Adrenal gland (tissue), 9 donors: ENCODE measurements at regions not wholly inside any gene's neighbourhood (a gene's known extent, or its start where the extent isn't known, plus 50 kb on each side); places are given as distances from the start of the nearest gene placed in this dataset.

Experiments used
- DNase-seq, 7 donors: peaks; one replicate each; pipeline ENCODE4 v3.0.0-alpha.2; 2019 to 2020
- H3K27ac ChIP-seq, 5 donors: fragments of 200-600 bp; sonication (generic) in 4 of 5; 1 replicate in 3 of 5; 2 replicates in 2 of 5; pipeline versions ENCODE4 v1.5.1 to v1.8.0; 2016 to 2020; ENCODE audit warnings: mild to moderate bottlenecking in 1 of 5
- H3K27me3 ChIP-seq: fragments of 200-600 bp; 2 replicates; pipeline ENCODE4 v1.8.0; 2021
- H3K36me3 ChIP-seq, 2 donors: fragments of 200-600 bp; replicated peaks in 1 of 2; 1 replicate in 1 of 2; 2 replicates in 1 of 2; pipeline versions ENCODE4 v1.5.1 to v1.8.0; 2018 to 2022
- H3K4me1 ChIP-seq, 2 donors: fragments of 200-600 bp; replicated peaks in 1 of 2; 1 replicate in 1 of 2; 2 replicates in 1 of 2; pipeline versions ENCODE4 v1.5.1 to v1.8.0; 2018 to 2021
- H3K4me3 ChIP-seq, 4 donors: fragments of 200-600 bp; sonication (generic) in 3 of 4; one replicate each; pipeline ENCODE4 v1.5.1; 2016 to 2018
- H3K9me3 ChIP-seq, 3 donors: fragments of 200-600 bp; sonication (generic) in 1 of 3; replicated peaks in 1 of 3; 1 replicate in 2 of 3; 2 replicates in 1 of 3; pipeline versions ENCODE4 v1.5.1 to v1.8.0; 2016 to 2021
- CTCF ChIP-seq, 6 experiments: fragments of 450-650 bp in 4 of 6; fragments of 200-600 bp in 2 of 6; sonication (generic) in 1 of 6; IDR thresholded peaks; 1 replicate in 5 of 6; 2 replicates in 1 of 6; pipeline versions ENCODE4 v1.5.1 to v1.8.0; 2016 to 2021; ENCODE audit warnings: antibody characterized with exemption in 6 of 6, mild to moderate bottlenecking in 2 of 6, moderate library complexity in 1 of 6
- POLR2A ChIP-seq, 2 donors: fragments of 450-650 bp; IDR thresholded peaks; one replicate each; pipeline ENCODE4 v1.6.1; 2017; ENCODE audit warnings: antibody characterized with exemption in 2 of 2, mild to moderate bottlenecking in 2 of 2, moderate library complexity in 1 of 2
- WGBS, 4 donors: extraction: QIAGEN DNeasy Blood & Tissue Kit in 2 of 4; methylation state at CpG; one replicate each; pipeline versions ENCODE4 v1.1.5 to v1.1.7; 2013 to 2017; 5-methylcytosine and 5-hydroxymethylcytosine counted together
- intact Hi-C, 2 donors: fragments of 100-400 bp; cut with DNase I; formaldehyde crosslinking; loops; one replicate each; pipeline versions ENCODE4 v1.14.1 to v1.15.0; 2022 to 2023
- donor health status: healthy with polysubstance abuse.
- donor health status: Bipolar disorder and iron deficiency.
- donor health status: DM: yes; HTN: yes; CAD: no.
- donor health status: DM: no; HTN: no; CAD: no.
- donor health status: DM: no; HTN: no; CAD: no.

GRCh38 chr7:15838265-15838664, 151.8 kb upstream of the MEOX2 start:
- no peak overlapping the region for H3K4me3 ChIP-seq
- H3K27ac ChIP-seq = no peak overlapping the region
- DNase-seq = no peak
- no peaks in the 10 kb centered on the region for H3K4me1 ChIP-seq
- TF ChIP-seq CTCF (IDR thresholded peaks at IDR 0.05) (no peak), POLR2A (IDR thresholded peaks at IDR 0.05) (no peak)
- no peaks in the 10 kb centered on the region for H3K27me3 ChIP-seq
- intact Hi-C loops = loop anchor here in 1 of 2 donors (10.0 kb wide), 1 partner anchor 93 kb away; no protein-coding TSS in a partner anchor
- H3K9me3 ChIP-seq = no peaks in the 10 kb centered on the region
- no peaks in the 10 kb centered on the region for H3K36me3 ChIP-seq
- 84 to 96% (median 88%) methylated on average over 2 of the region's 2 CpGs for WGBS, 4 donors

- H3K27me3 ChIP-seq = no peaks in the 10 kb centered on the region
- no peak for DNase-seq
- 67 to 77% (median 75%) methylated on average over 5 of the region's 5 CpGs for WGBS, 4 donors
- TF ChIP-seq POLR2A (IDR thresholded peaks at IDR 0.05) = no peak
- no peak overlapping the region for H3K4me3 ChIP-seq
- no peaks in the 10 kb centered on the region for H3K4me1 ChIP-seq
- H3K36me3 ChIP-seq = no peaks in the 10 kb centered on the region
- H3K9me3 ChIP-seq = no peaks in the 10 kb centered on the region
- intact Hi-C loops = loop anchor here in 1 of 2 donors (10.0 kb wide), 1 partner anchor 93 kb away; no protein-coding TSS in a partner anchor
- H3K27ac ChIP-seq = no peak overlapping the region
These were observed 150.9 kb upstream of the MEOX2 start for GRCh38 chr7:15837306-15837950.

GRCh38 chr7:15836651-15837050, 150.2 kb upstream of the MEOX2 start:
- intact Hi-C loops = loop anchor here in 1 of 2 donors (10.0 kb wide), 1 partner anchor 92 kb away; no protein-coding TSS in a partner anchor
- 73 to 92% (median 77%) methylated on average over 2 of the region's 2 CpGs for WGBS, 4 donors
- H3K27ac ChIP-seq = no peak overlapping the region

DNA sequence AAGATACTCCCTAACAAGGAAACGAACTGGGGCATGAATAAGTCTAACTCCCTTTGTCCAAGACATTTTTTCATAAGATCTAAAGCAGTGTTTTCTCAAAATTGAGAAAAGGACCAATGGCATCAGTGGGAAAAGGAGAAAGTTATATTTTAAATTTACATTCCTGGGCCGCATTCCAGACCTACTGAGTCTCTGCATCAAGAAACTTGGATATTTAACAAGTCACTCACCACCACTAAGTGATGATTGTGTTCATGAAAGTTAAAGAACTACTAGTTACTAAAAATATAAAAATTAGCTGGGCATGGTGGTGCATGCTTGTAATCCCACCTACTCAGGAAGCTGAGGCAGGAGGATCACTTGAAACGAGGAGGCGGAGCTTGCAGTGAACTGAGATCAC, 149.6 kb upstream of the MEOX2 start:
- Histone ChIP-seq H3K27ac (no peak overlapping the region), H3K9me3 (no peaks in the 10 kb centered on the region), H3K4me3 (no peak overlapping the region), H3K36me3 (no peaks in the 10 kb centered on the region), H3K4me1 (no peaks in the 10 kb centered on the region), H3K27me3 (no peaks in the 10 kb centered on the region)
- no peak for TF ChIP-seq CTCF (IDR thresholded peaks at IDR 0.05)
- TF ChIP-seq POLR2A (IDR thresholded peaks at IDR 0.05) = no peak
- intact Hi-C loops = loop anchor here in 1 of 2 donors (10.0 kb wide), 1 partner anchor 91 kb away; no protein-coding TSS in a partner anchor
- no peak for DNase-seq
- 87 to 93% (median 89%) methylated on average over 4 of the region's 4 CpGs for WGBS, 4 donors

More at GRCh38 chr7:15836651-15837050, 150.2 kb upstream of the MEOX2 start:
- no peak for DNase-seq
- no peaks in the 10 kb centered on the region for H3K36me3 ChIP-seq
- no peaks in the 10 kb centered on the region for H3K27me3 ChIP-seq
- H3K4me1 ChIP-seq = no peaks in the 10 kb centered on the region
- no peak overlapping the region for H3K4me3 ChIP-seq
- no peak for TF ChIP-seq POLR2A (IDR thresholded peaks at IDR 0.05)
- no peak for TF ChIP-seq CTCF (IDR thresholded peaks at IDR 0.05)
- H3K9me3 ChIP-seq = no peaks in the 10 kb centered on the region

DNA sequence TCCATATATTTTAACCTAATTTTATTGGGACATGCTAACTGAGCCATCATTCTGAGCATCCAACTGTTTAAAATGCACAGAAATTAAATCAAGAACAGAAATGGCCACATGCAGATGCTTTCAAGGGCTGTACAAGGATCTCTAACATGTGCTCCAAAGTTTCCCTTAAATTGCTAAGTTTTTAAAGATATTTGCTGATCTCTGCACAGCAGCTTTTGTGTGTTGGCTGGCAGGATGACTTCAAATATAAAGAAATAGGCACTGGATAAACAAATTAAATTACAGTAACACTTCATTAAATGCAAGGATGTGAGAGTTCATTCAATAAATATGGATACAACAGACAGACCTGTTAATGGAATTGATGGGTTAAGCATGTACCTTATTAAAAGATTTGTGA, 148.0 kb upstream of the MEOX2 start:
- intact Hi-C loops = loop anchor here in 1 of 2 donors (10.0 kb wide), 1 partner anchor 90 kb away; no protein-coding TSS in a partner anchor
- Histone ChIP-seq H3K9me3 (no peaks in the 10 kb centered on the region), H3K4me3 (no peak overlapping the region), H3K36me3 (no peaks in the 10 kb centered on the region), H3K27ac (no peak overlapping the region), H3K27me3 (no peaks in the 10 kb centered on the region), H3K4me1 (no peaks in the 10 kb centered on the region)
- no peak for DNase-seq
- TF ChIP-seq POLR2A (IDR thresholded peaks at IDR 0.05) = no peak
- TF ChIP-seq CTCF (IDR thresholded peaks at IDR 0.05) = no peak
